ENCODE measurements at regions not wholly inside any gene's neighbourhood (a gene's known extent, or its start where the extent isn't known, plus 50 kb on each side); places are given as distances from the start of the nearest gene placed in this dataset.
"Not testable (repeated sequence)": the region's sequence is repeated elsewhere in the genome, so short reads cannot be mapped to it uniquely, and the experiment has no call there.

DNA sequence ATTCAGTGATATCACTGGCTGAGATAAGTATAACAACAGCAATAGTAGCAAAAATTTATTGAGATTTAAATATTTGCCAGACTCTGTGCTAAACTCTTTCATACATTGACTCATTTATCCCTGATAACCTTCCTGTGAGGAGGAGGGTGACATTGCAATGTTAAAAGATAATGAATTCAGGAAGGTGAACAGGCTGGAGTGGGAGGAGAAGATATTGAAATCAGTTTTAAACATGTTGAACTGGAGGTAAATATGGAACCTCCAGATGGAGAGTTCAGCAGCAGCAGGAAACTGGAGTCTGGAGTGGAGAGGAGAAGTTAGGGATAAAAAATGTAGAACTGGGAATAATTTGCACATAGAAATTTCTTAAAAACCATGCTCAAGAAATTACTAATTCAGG lies 142.0 kb upstream of the FAT3 start:
- POLR2A ChIA-PET, result no interaction called here
- H4K20me1 ChIP-seq (replicated peaks; ENCODE audit: control insufficient read depth, extremely low read depth, insufficient read depth, low read length), result no peaks in the 10 kb centered on the region
- no peaks in the 10 kb centered on the region for H3K36me3 ChIP-seq (ENCODE audit: control insufficient read depth in 2 of 2, extremely low read depth in 1 of 2, insufficient read depth in 2 of 2, low read length in 2 of 2)
- FAIRE-seq, result no peak
- H3K9ac ChIP-seq (replicated peaks; ENCODE audit: extremely low read depth, insufficient read depth, low read length), result no peak overlapping the region
- H3K79me2 ChIP-seq (ENCODE audit: control insufficient read depth, insufficient read depth, low read length), result no peaks in the 10 kb centered on the region
- dilution Hi-C loops (cut with MboI; ENCODE audit: extremely low pct_ligation_motif_present, low sequenced_read_pairs), result no loop called here
- H2AFZ ChIP-seq (ENCODE audit: low read depth, low read length), result no peak overlapping the region
- no peak overlapping the region for H3K4me2 ChIP-seq (ENCODE audit: insufficient read depth, low read length)
- H3K4me3 ChIP-seq (replicated peaks in 1 of 3; ENCODE audit: insufficient read depth in 1 of 3, low read depth in 1 of 3, low read length in 3 of 3), result no peak overlapping the region
- no peaks in the 10 kb centered on the region for H3K9me1 ChIP-seq (replicated peaks; ENCODE audit: control insufficient read depth, extremely low read depth, insufficient read depth, low read length)
- no peak overlapping the region for H3K27ac ChIP-seq (ENCODE audit: insufficient read depth, low read depth, low read length)
- no peaks in the 10 kb centered on the region for H3K9me3 ChIP-seq (replicated peaks; ENCODE audit: control insufficient read depth, insufficient read depth, low read length)
- no TSS peak for BruUV-seq (replicated peaks)
- CTCF ChIA-PET, result no interaction called here
- intact Hi-C loops (cut with micrococcal nuclease), result no loop called here
- no peaks in the 10 kb centered on the region for H3K27me3 ChIP-seq (ENCODE audit: control insufficient read depth in 2 of 2, insufficient read depth in 2 of 2, low read length in 2 of 2)
- H3K4me1 ChIP-seq (ENCODE audit: control insufficient read depth, extremely low read depth, insufficient read depth, low read length), result no peaks in the 10 kb centered on the region
- peak; percentile 7 for DNase-seq (ENCODE audit: low read depth, low spot score)
- TF ChIP-seq, protein P1, sequence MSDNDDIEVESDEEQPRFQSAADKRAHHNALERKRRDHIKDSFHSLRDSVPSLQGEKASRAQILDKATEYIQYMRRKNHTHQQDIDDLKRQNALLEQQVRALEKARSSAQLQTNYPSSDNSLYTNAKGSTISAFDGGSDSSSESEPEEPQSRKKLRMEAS (IDR thresholded peaks at IDR 0.05; ENCODE audit: insufficient read depth, insufficient read length), result no peak
- TF ChIP-seq GATA2 (IDR thresholded peaks at IDR 0.05; ENCODE audit: insufficient read depth, insufficient read length, low read depth, low read length) (no peak), MYC (IDR thresholded peaks at IDR 0.05; ENCODE audit: low read depth, low read length) (no peak), EZH2 (IDR thresholded peaks at IDR 0.05; ENCODE audit: borderline replicate concordance, low read depth, low read length, severe bottlenecking) (no peak), POLR2AphosphoS5 (IDR thresholded peaks at IDR 0.05; ENCODE audit: insufficient read depth, low read depth, low read length) (no peak), POLR2A (IDR thresholded peaks at IDR 0.05; ENCODE audit: low read depth, low read length) (no peak), FOS (IDR thresholded peaks at IDR 0.05; ENCODE audit: borderline replicate concordance, insufficient read depth, low read length) (no peak), JUN (IDR thresholded peaks at IDR 0.05; ENCODE audit: borderline replicate concordance, insufficient read depth, insufficient read length, low read depth) (no peak)
- TF ChIP-seq, protein P2, sequence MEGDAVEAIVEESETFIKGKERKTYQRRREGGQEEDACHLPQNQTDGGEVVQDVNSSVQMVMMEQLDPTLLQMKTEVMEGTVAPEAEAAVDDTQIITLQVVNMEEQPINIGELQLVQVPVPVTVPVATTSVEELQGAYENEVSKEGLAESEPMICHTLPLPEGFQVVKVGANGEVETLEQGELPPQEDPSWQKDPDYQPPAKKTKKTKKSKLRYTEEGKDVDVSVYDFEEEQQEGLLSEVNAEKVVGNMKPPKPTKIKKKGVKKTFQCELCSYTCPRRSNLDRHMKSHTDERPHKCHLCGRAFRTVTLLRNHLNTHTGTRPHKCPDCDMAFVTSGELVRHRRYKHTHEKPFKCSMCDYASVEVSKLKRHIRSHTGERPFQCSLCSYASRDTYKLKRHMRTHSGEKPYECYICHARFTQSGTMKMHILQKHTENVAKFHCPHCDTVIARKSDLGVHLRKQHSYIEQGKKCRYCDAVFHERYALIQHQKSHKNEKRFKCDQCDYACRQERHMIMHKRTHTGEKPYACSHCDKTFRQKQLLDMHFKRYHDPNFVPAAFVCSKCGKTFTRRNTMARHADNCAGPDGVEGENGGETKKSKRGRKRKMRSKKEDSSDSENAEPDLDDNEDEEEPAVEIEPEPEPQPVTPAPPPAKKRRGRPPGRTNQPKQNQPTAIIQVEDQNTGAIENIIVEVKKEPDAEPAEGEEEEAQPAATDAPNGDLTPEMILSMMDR (IDR thresholded peaks at IDR 0.05; ENCODE audit: extremely low read depth in 1 of 2, insufficient read depth in 1 of 2, low read depth in 1 of 2, low read length in 2 of 2), result no peak

DNA sequence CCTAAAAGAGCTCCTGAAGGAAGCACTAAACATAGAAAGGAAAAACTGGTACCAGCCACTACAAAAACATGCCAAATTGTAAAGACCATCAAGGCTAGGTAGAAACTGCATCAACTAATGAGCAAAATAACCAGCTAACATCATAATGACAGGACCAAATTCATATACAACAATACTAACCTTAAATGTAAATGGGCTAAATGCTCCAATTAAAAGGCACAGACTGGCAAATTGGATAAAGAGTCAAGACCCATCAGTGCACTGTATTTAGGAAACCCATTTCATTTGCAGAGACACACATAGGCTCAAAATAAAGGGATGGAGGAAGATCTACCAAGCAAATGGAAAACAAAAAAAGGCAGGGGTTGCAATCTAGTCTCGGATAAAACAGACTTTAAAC lies 150.1 kb upstream of the FAT3 start:
- H2AFZ ChIP-seq (ENCODE audit: low read depth, low read length); DNase-seq (ENCODE audit: low read depth, low spot score); H3K27me3 ChIP-seq (ENCODE audit: control insufficient read depth in 2 of 2, insufficient read depth in 2 of 2, low read length in 2 of 2); H3K4me2 ChIP-seq (ENCODE audit: insufficient read depth, low read length); H3K9me3 ChIP-seq (replicated peaks; ENCODE audit: control insufficient read depth, insufficient read depth, low read length); dilution Hi-C loops (cut with MboI; ENCODE audit: extremely low pct_ligation_motif_present, low sequenced_read_pairs); FAIRE-seq; H4K20me1 ChIP-seq (replicated peaks; ENCODE audit: control insufficient read depth, extremely low read depth, insufficient read depth, low read length); H3K9me1 ChIP-seq (replicated peaks; ENCODE audit: control insufficient read depth, extremely low read depth, insufficient read depth, low read length); CTCF ChIA-PET; H3K4me1 ChIP-seq (ENCODE audit: control insufficient read depth, extremely low read depth, insufficient read depth, low read length); POLR2A ChIA-PET; H3K36me3 ChIP-seq (ENCODE audit: control insufficient read depth in 2 of 2, extremely low read depth in 1 of 2, insufficient read depth in 2 of 2, low read length in 2 of 2); BruUV-seq (replicated peaks); H3K4me3 ChIP-seq (replicated peaks in 1 of 3; ENCODE audit: insufficient read depth in 1 of 3, low read depth in 1 of 3, low read length in 3 of 3); intact Hi-C loops (cut with micrococcal nuclease); H3K9ac ChIP-seq (replicated peaks; ENCODE audit: extremely low read depth, insufficient read depth, low read length); H3K27ac ChIP-seq (ENCODE audit: insufficient read depth, low read depth, low read length); H3K79me2 ChIP-seq (ENCODE audit: control insufficient read depth, insufficient read depth, low read length): not testable (repeated sequence)

Data from endothelial cell of umbilical vein (primary cell).